AG08396 (cell line): ENCODE measurements at regions not wholly inside any gene's neighbourhood (a gene's known extent, or its start where the extent isn't known, plus 50 kb on each side); places are given as distances from the start of the nearest gene placed in this dataset.
"Not testable (repeated sequence)": the region's sequence is repeated elsewhere in the genome, so short reads cannot be mapped to it uniquely, and the experiment has no call there.

Experiments used
- DNase-seq: peaks from one replicate; pipeline ENCODE4 v3.0.0; 2012; ENCODE audit warnings: low spot score, mixed read lengths

DNA sequence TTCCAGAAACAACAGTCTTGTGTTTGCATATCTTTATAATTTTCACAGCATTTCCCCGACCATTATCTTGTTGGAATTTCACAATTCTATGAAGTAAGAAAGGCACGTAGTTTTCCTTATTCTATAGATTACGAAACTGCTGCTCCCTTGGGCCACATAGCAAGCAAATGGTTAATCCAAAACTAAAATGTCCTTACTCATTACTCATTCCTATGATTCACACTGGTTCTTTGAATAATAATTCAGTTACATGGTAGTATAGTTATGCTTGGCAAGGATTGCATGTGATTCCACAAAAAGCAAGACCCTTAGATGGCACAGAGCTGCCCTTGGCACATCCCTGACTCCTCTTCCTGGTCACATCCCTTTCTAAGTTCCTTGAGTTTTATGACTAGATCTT lies 51.2 kb downstream of the OR13H1 start:
- DNase-seq = no peak

DNA sequence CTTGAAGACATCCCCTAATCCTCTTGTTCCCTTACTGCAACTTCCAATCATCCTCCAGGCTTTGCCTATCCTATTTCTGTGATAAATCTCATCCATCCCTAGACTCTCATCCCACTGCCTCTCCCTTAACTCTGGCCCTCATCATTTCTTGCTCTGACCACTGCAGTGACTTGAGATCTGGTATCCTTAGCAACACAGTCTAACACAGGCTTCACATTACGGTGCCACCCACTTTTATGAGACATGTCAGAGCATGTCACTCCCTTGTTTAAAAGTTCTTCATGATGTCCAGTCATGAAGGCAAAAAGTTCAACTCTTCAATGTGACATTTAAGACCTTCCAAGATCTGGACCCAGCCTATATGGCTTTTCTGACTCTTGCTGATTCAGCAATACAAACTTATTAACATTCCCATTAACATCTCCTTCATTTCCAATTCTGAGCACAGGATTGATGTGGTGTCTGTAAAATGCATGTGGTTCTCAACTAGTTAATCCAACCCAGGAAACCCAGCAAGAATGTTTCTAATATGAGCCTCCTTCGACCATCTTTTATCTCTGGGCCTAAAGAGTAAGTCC lies 64.0 kb downstream of the OR13H1 start:
- DNase-seq = no peak

DNA sequence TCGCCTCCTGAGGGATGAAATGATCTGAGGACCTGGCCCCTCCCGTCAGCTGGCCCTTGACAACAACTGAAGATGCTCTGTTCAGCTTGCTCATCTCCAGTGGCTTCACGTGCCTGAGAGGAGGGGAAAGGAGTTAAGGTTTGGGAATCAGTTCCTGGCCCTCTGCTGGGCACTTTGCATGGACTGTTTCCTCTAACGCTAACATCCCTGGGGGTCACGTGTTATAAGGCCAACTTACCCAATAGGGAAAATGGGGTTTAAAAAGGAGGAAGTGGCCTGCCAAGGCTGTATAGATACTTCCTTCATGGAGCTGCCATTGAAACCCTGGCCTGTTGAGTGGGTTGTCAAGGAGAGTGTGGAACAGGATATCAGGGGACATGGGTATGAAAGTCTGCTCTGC lies 65.6 kb downstream of the OR13H1 start:
- DNase-seq = no peak

DNA sequence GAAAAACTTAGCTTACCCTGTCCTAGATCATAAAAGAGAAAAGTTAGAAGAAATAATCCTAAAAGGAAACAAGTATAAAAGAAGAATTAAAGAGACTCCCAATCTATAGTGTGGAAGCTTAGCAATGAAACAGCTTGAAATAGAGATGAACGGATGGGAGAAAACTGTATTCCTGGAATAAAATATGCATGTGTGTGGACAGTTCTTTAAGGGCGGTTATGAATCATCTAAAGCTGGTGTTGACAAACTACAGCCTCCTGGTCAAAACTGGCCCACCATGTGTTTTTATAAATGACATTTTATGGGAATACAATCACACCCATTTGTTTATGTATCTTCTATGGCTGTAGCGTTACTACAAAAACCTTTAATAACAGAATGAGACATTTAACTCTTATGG lies 69.4 kb downstream of the OR13H1 start:
- DNase-seq = no peak

DNA sequence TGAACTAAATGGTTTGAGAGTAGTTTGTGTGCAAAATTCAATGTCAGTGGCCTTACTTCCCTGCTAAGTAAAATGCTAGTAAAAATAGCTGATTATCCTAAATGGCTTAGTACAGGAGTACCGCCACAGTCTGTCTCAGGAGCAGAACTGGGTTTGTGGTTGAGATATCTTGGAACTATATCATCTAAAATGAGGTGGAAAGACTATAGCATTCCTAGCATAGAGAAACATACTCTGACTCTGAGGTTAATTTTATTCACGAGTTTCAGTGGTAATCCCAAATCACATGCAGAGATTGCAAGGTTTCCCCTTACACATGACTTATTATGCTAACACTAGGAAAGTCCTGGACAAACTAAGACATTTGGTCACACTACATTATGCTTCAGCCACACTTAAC lies 70.4 kb downstream of the OR13H1 start:
- DNase-seq = no peak

DNA sequence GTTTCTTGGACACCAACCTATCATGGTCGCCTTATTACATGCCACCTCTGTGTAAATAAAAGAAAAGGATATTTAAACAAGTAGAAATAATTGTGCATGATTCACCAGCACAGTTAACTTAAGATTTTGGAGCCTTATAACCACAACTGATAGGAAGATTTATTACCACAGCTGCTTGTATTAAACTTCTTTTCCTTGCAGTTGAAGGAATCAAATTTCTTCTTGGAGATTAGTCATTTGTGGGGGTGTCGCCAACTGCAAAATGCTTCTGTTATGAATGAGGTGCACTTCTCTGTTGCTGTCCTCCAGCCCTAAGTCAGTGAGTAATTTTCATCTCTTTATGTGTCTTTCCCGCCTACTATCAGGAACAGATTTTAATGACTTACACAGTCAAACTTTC lies 73.3 kb downstream of the OR13H1 start:
- DNase-seq = no peak

DNA sequence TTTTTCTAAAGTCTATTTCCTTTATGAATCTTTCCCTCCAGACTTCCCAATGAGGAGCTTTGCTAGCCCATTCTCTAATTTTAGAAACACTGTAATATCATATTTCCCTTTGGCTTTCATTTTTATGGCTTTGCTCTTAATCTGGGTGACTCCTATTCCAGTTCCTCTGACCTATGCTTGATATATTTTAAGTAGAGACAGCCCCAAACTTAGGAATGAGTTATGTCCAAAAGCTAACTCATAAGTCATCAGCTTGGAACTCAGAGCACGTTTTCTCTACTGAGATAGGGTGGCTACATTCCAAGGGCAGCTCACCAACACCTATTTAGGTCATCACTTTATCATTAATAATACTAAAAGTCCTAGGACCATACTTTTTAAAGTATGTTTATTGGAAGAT lies 77.8 kb downstream of the OR13H1 start:
- no peak for DNase-seq

DNA sequence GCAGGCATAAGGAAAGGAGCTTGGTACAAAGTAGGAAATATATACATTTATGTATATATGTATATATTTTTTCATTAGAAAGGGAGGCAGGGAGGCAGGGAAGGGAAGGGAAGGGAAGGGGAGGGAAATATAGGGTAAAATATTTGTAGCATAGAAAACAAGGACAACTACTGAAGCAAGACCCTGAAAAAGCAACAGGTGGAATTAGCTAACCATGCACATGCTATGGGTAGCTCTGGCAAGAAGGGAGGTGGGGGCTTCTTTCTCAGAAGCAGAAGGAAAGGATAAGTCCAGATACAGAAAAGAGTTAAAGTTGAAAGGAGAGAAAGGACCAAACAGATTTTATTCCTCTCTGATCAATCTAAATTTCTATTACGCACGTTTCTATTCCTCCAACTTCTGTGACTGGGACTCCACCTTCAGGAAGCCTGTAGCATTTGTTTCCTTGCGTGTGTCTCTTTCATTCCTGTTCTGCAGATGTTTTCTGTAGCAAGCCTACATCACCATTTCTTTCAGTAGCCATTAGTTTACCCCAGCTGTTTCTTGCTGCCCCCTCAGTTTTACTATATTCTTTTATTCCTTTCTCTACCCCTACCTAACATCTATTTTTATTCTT lies 82.9 kb downstream of the OR13H1 start:
- no peak for DNase-seq

DNA sequence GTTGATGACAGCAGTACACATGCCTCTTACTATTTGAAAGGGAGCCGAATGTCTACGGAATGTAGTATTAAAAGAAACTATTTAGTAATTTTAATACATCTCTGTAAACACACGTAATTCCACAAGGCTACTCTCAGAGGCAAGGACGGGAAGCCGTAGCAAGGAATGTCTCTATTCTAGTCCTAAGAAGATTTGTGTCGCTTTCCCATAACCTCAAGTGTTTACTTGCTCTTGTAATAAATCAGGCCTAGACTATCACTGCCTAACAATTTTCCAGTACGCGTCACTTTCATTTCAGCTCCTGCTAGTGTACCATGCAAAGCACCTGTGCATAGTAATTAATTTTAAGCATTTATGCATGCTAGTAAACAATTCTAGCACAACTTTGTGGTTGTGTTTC lies 86.7 kb downstream of the OR13H1 start:
- DNase-seq = no peak

DNA sequence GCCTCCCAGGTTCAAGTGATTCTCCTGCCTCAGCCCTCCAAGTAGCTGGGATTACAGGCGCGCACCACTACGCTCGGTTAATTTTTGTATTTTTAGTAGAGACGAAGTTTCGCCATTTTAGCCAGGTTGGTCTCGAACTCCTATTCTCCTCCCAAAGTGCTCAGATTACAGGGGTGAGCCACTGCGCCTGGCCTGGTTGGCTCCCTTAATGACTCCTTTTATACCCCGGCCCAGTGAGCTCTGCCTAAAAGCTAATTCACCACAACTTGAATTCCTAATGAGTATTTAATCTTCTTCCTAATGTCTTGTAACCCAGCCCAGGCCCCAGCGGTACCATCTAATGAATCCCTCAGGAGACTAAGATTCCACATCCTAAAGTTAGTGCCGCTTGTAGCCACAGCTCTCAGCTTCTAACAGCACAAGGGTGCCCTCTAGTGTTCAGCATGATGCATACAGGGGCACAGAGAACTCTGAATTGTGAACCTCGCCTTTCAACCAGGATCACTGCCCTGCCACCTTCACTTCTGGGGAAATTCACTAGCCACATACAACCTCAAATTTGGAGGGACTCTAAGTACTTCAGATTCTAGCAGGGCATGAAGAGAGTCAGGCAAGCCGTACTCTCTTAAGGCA lies 89.5 kb downstream of the OR13H1 start:
- DNase-seq = peak; percentile 60

DNA sequence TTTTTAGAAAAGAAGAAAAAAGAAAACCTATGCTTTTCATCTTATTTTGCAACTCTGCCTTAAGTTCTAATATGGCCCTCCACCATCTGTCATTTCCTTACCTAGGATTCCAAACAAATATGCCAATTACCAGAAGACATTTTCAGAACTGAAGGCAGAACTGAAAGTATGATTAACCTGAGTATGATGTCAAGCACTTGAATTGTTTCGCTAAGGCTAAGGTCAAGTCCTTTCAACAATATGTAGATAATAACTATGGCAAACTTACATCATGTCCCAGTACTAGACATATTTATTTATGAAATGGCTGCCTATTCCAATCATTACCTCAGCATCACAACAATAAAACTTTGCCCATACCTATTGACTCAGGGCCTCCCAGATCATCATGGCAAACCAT lies 91.0 kb downstream of the OR13H1 start:
- no peak for DNase-seq

DNA sequence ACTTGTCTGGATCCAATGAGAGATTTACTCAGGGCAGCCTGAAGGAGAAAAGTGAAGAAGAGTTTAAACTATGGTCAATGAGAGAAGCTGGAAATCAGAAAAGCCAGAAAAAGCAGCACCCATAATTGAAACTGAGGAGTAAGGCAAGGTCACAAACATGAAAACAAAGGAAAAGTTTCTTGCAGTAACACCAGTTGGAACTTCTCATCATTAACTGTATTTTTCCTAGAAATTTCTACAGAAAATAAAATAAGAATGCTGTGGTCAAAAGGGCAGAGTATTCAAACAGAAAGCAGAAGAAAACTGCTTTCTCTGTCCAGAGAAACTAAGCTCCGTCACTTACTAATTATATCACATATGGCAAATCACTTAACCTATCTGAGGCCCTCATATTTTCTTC lies 102.2 kb downstream of the OR13H1 start:
- no peak for DNase-seq

DNA sequence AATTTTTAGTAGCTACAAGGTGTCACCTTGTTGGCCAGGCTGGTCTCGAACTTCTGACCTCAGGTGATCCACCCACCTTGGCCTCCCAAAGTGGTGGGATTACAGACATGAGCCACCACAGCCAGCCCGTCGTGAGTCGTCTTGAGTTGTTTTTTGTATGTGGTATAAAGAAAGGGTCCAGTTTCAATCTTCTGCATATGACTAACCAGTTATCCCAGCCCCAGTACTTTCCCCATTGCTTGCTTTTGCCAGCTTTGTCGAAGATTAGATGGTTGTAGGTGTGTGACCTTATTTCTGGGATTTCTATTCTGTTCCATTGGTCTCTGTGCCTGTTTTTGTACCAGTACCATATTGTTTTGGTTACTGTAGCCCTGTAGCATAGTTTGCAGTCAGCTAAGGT lies 105.9 kb downstream of the OR13H1 start:
- DNase-seq = no peak

DNA sequence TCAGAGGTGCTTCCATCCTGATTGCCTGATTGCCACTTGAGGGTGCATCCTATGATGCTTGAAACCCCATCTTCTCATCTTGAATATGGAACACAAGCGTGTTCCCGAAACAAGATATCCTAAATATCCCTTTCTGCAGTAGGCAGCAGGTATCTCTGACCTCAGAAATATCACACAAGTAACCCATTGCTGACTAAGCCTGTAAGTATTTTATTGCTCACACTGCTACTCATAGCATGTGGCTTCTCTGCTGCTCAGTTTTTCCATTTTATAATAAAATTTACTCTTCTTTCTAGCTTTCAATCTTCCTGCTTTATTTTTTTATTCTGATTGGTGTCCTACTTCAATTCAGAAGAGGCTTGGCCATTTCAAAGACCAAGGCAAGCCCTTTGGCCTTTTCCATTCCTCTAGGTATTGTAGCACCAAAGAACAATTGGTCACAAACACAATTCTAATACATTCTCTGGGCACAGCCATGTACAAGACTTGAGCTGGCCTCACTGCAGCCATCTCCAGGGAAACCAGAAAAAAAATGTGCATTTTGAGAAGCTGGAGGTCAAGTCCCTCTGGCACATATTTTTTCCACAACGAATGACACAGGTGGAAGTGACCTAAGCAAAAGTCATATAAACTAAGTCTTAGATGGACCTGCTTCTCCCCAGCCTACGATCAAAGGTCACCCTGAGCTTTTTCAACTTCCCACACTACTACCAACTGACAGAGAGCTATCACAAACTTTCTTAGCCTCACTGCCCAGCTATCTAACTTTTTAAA lies 107.0 kb downstream of the OR13H1 start:
- DNase-seq = no peak

DNA sequence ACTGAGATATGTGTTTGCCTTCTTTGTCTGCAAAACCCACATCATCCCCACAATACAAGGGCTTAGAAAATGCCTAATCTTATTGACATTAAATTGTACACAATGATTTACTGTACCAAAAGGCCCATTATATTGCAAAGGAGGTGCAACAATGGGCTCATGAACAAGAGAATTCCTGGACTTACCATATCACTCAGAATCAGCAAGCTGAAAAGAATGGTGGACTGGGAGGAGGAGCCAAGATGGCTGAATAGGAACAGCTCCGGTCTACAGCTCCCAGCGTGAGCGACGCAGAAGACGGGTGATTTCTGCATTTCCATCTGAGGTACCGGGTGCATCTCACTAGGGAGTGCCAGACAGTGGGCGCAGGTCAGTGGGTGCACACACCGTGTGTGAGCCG lies 119.9 kb downstream of the OR13H1 start:
- DNase-seq = not testable (repeated sequence)

DNA sequence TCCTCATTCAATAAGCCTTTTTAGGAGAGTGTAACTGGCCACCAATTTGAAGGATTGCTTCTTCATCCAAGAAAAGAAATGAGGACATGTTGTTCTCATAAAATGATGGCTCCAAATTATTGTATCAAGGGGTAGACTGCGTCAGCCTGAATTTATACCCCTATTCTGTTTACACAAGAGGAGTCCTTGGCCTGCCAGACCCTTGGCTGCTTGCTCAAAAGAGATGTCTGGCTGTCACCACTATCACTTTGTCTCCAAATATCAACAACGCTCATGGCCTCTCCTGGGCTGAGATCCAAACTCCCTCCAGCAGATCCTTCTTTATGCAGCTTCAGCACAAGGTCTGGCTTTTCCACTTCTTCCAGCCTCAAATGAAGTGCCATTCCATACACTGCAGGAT lies 127.9 kb downstream of the OR13H1 start:
- DNase-seq = no peak

DNA sequence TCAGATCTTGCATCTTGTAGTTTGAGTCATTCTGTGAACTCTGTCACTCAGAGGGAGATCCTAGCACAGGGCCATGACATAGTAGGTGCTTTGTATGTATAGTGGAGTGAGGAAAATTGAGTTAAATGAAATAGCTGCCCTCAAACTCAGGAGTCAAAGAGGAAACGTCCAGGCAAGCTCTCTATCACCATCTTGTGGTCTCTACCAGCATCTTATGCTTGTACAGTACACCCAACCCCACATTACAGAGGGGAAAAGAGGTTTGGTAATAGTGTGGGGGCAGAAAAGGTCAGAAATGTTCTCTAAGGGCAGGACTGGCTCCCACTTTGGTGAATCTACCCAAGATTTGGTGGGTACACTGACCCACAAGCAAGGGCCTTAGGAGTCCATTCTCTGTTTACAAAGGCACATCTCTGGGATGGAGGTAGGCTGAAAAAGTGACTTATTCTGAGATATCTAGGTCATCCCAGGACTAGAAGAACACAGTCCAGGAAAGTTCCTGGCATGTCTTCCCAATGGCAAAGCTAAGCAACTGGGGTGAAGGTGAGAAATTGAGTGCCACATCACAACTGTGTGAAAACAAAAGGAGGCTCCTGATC lies 131.8 kb downstream of the OR13H1 start:
- DNase-seq = peak; percentile 28

DNA sequence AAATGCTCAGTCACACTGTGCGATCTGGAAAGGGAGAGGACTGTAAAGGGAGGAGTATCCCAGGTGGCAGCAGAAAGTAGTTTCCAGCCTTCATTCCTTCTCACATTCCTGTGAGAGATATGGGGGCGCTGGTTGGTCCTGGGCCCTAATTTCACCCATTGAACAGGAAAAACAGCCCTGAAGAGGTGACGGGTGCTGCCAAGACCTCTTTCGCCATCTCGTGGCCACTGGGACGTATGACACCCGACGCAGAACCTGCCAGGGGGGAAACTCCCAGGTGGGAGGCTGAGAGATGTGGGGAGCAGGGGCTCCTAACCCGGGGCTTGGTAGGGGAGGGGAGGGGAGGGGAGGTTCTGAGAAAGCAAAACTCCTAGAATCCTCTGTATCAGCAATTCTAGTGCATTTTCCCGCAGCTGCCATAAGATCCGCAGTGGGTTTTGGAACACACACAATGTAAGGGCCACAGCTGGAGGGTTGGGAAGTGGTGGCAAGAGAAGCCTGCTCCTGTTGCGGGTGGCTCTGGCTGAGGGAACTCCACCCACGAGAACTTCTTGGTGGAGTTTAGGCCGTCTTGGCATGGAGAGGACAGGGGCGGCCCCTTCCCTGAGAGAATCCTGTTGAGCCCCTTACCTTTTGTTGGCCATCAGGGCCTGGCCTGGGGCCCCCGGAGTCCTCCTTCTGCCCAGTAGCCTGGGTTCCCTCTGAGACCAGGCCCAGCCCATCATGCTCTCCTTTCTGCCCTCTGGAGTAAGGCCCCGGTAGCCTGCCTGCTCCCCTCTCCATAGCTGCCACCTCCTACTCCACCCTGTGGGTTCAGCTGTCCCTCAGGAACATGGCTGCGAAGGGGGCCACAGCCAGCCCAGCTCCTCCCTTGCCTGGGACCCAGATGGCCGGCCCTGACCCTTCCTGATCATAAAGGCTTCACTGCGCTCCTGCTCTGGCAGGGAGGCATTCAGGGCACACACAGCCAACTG lies 134.1 kb downstream of the OR13H1 start:
- peak; percentile 62 for DNase-seq

DNA sequence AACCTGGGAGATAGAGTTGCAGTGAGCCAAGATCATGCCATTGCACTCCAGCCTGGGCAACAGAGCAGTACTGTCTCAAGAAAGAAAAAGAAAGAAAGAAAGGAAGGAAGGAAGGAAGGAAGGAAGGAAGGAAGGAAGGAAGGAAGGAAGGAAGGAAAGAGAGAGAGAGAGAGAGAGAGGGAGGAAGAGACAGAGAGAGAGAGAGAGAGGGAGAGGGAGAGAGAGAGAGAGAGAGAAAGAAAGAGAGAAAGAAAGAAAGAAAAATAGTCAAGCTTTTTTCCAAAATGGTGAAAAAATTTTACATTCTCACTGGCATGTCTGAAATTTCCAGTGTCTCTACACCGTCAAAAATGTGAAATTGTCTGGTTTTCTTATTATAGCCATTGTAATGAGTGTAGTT lies 138.9 kb downstream of the OR13H1 start:
- not testable (repeated sequence) for DNase-seq

DNA sequence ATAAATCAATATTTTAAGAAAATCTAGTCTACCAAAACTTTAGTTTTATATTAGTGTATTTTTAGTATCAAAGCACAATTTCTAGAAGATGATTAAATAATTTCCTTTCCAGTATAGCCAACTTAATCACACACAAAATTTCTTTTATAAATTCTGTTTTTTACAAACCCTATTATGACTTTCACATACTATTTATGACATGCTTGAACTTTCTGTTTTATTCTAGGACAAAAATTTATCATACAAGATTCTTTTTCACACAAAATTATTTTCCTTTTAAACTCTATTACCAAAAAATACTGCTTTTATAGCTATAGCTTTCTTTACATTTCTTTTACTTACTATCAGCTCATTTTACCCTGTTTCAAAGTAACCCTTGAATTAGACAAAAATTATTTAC lies 149.5 kb downstream of the OR13H1 start:
- DNase-seq = no peak

DNA sequence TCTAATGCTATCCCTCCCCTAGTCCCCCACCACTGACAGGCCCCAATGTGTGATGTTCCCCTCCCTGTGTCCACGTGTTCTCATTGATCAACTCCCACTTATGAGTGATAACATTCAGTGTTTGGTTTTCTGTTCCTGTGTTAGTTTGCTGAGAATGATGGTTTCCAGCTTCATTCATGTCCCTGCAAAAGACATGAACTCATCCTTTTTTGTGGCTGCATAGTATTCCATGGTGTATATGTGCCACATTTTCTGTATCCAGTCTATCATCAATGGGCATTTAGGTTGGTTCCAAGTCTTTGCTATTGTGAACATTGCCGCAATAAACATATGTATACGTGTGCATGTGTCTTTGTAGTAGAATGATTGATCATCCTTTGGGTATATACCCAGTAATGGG lies 153.1 kb downstream of the OR13H1 start:
- DNase-seq = not testable (repeated sequence)

DNA sequence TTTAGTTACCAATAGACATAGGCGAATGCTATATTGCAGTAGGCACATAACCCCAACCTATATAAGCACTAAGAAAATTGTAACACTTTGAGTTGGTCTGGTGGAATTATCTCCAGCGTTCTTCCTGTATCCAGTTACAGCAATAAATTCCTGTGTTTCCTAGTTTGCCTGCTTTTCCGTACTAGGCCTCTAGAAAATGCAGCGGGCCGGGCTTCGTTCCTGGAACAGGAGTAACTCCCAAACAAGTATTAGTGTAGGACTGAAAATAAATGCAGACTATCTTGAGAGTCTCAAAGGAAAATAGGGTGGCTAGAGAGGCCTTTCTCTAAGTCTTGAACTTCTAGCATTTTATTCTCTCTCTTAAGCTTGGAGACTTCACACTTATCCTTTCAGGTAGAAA lies 159.8 kb downstream of the OR13H1 start:
- DNase-seq = no peak
